Fibroblast of lung (primary cell): ENCODE measurements at regions not wholly inside any gene's neighbourhood (a gene's known extent, or its start where the extent isn't known, plus 50 kb on each side); places are given as distances from the start of the nearest gene placed in this dataset.

Experiments used
- DNase-seq, 2 donors: peaks; one replicate each; pipeline versions ENCODE4 v3.0.0 to v3.0.0-alpha.2; 2010; ENCODE audit warnings: low read depth in 2 of 2
- H2AFZ ChIP-seq: 2 replicates; pipeline ENCODE4 v1.5.1; 2012; ENCODE audit warnings: low read length, control low read depth, inconsistent platforms
- H3K27ac ChIP-seq: 2 replicates; pipeline ENCODE4 v1.5.1; 2011; ENCODE audit warnings: low read length, control low read depth; ENCODE audit not compliant: insufficient read depth
- H3K27me3 ChIP-seq: 2 replicates; pipeline ENCODE4 v1.5.1; 2011; ENCODE audit warnings: mild to moderate bottlenecking, low read length; ENCODE audit not compliant: control insufficient read depth, insufficient read depth
- H3K36me3 ChIP-seq: 2 replicates; pipeline ENCODE4 v1.5.1; 2011; ENCODE audit warnings: low read length; ENCODE audit not compliant: control insufficient read depth, insufficient read depth
- H3K4me1 ChIP-seq: 2 replicates; pipeline ENCODE4 v1.5.1; 2011; ENCODE audit warnings: low read length; ENCODE audit not compliant: control insufficient read depth, insufficient read depth; ENCODE audit errors: extremely low read depth
- H3K4me2 ChIP-seq: 2 replicates; pipeline ENCODE4 v1.5.1; 2011; ENCODE audit warnings: low read length, control low read depth; ENCODE audit not compliant: insufficient read depth; ENCODE audit errors: extremely low read depth
- H3K4me3 ChIP-seq, 4 experiments: fragments of 200-600 bp in 1 of 4; sonication (generic) in 1 of 4; replicated peaks in 1 of 4; 2 replicates each; pipeline ENCODE4 v1.5.1; 2011 to 2016; ENCODE audit warnings: low read length in 4 of 4, low read depth in 3 of 4, mild to moderate bottlenecking in 3 of 4, control low read depth in 2 of 4, inconsistent platforms in 1 of 4, mixed read lengths in 1 of 4; ENCODE audit not compliant: insufficient read depth in 1 of 4; ENCODE audit errors: control extremely low read depth in 1 of 4
- H3K79me2 ChIP-seq: 2 replicates; pipeline ENCODE4 v1.5.1; 2012; ENCODE audit warnings: mild to moderate bottlenecking, low read length, inconsistent platforms; ENCODE audit not compliant: control insufficient read depth, insufficient read depth
- H3K9ac ChIP-seq: 2 replicates; pipeline ENCODE4 v1.5.1; 2011; ENCODE audit warnings: mild to moderate bottlenecking, low read length, control low read depth; ENCODE audit not compliant: insufficient read depth
- H3K9me3 ChIP-seq: 2 replicates; pipeline ENCODE4 v1.5.1; 2012; ENCODE audit warnings: low read depth, low read length; ENCODE audit not compliant: control insufficient read depth, insufficient read depth
- H4K20me1 ChIP-seq: 2 replicates; pipeline ENCODE4 v1.5.1; 2011; ENCODE audit warnings: low read length; ENCODE audit not compliant: control insufficient read depth, insufficient read depth; ENCODE audit errors: extremely low read depth
- EZH2 ChIP-seq: IDR thresholded peaks from 2 replicates; pipeline ENCODE4 v1.5.1; 2012; ENCODE audit warnings: low read length, control low read depth, mild to moderate bottlenecking; ENCODE audit errors: missing control alignments
- TF ChIP-seq, protein P1 (sequence below), 2 donors: IDR thresholded peaks in 1 of 2; conservative IDR thresholded peaks in 1 of 2; 1 replicate in 1 of 2; 2 replicates in 1 of 2; pipeline ENCODE4 v1.5.1; 2011 to 2012; ENCODE audit warnings: low read length in 2 of 2, control low read depth in 1 of 2, inconsistent platforms in 1 of 2, low read depth in 1 of 2, mild to moderate bottlenecking in 1 of 2

DNA sequence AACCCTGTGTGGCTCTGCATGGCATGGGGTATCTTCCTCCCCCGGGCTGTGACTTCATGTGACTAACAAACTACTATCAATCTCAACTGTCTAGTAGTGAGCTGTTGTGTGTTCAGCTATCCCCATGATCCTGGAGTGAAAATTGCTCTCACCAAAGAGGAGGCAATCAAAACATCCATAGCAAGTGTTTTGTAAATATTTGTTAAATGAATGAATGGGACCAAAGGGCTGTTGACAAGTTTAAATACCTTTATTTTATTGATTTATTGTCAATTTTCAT, 138.1 kb upstream of the CPM start:
- H2AFZ ChIP-seq = no peak overlapping the region
- TF ChIP-seq, protein P1, sequence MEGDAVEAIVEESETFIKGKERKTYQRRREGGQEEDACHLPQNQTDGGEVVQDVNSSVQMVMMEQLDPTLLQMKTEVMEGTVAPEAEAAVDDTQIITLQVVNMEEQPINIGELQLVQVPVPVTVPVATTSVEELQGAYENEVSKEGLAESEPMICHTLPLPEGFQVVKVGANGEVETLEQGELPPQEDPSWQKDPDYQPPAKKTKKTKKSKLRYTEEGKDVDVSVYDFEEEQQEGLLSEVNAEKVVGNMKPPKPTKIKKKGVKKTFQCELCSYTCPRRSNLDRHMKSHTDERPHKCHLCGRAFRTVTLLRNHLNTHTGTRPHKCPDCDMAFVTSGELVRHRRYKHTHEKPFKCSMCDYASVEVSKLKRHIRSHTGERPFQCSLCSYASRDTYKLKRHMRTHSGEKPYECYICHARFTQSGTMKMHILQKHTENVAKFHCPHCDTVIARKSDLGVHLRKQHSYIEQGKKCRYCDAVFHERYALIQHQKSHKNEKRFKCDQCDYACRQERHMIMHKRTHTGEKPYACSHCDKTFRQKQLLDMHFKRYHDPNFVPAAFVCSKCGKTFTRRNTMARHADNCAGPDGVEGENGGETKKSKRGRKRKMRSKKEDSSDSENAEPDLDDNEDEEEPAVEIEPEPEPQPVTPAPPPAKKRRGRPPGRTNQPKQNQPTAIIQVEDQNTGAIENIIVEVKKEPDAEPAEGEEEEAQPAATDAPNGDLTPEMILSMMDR (conservative IDR thresholded peaks at IDR 0.05 in 1 of 2, IDR thresholded peaks at IDR 0.05 in 1 of 2; ENCODE audit: low read depth in 1 of 2, low read length in 2 of 2) = no peak
- no peak for TF ChIP-seq EZH2

DNA sequence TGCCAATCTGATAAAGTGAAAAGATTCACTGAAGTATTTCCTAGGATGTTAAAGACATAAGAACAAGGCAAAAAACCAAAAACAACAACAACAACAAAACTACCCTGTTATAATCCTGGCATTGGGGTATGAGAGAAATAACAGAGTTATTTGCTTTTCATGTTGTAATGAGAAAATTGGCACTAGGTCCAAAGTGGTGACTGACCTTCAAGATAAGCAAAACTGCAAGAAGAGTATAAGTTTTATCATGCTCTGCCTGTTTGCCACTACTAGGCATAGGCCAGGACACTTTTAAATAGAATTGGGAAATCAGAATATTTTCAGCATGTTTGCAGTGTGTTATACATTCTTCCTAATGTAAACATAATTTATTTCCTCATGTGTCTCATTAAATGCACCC, 140.1 kb upstream of the CPM start:
- no peaks in the 10 kb centered on the region for H3K4me1 ChIP-seq
- H3K9me3 ChIP-seq = no peaks in the 10 kb centered on the region
- H3K27ac ChIP-seq = no peak overlapping the region
- H2AFZ ChIP-seq = no peak overlapping the region
- H3K79me2 ChIP-seq = no peaks in the 10 kb centered on the region
- TF ChIP-seq, protein P1 (conservative IDR thresholded peaks at IDR 0.05 in 1 of 2, IDR thresholded peaks at IDR 0.05 in 1 of 2; ENCODE audit: low read depth in 1 of 2, low read length in 2 of 2) = no peak
- no peak for TF ChIP-seq EZH2
- H3K36me3 ChIP-seq = no peaks in the 10 kb centered on the region
- no peaks in the 10 kb centered on the region for H3K27me3 ChIP-seq
- H3K9ac ChIP-seq = no peak overlapping the region
- H3K4me2 ChIP-seq = no peak overlapping the region
- H4K20me1 ChIP-seq = no peaks in the 10 kb centered on the region
- H3K4me3 ChIP-seq = no peak overlapping the region
- no peak for DNase-seq

More for the DNA sequence above, 138.1 kb upstream of the CPM start:
- no peaks in the 10 kb centered on the region for H3K36me3 ChIP-seq
- no peaks in the 10 kb centered on the region for H3K4me1 ChIP-seq
- no peak overlapping the region for H3K27ac ChIP-seq
- H4K20me1 ChIP-seq = no peaks in the 10 kb centered on the region
- no peaks in the 10 kb centered on the region for H3K9me3 ChIP-seq
- H3K79me2 ChIP-seq = no peaks in the 10 kb centered on the region
- no peaks in the 10 kb centered on the region for H3K27me3 ChIP-seq
- no peak overlapping the region for H3K9ac ChIP-seq
- H3K4me3 ChIP-seq = no peak overlapping the region
- no peak for DNase-seq
- H3K4me2 ChIP-seq = no peak overlapping the region

DNA sequence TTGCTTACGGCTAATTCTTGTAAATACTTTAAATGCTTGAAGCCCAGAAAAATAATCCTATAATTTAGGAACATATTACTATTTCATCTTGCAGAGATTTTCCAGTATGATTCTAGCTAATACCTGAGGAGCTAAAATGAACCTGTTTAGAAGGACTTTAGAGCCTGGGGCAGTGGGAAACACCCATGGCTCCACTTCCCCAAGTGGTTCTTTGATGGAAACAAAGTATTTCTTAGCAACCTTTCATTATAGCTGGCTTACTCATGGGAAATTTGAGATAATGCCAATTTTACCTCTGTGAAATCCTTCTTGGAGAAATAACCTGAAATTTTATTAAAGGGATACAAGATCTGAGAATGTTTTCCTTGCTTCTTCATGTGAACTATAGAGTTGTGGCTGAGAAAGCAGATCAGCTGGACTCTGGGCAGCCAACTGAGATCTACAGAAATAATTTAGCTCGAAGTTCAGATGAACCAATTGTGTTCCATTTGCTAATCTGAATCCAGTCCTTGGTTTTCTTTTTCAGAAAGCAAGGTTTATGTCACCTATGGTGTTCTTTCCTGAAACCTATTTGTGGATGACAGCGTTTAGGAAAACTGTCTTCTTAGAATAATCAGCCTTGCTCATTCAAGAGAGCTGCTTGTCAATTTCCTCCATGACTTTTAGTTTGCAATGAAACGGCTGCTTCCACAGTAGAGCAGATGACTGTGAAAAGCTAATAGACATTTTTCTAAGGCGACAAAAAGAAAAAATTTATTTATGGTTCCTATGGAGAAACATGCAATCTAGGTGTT, 141.8 kb upstream of the CPM start:
- H4K20me1 ChIP-seq = no peaks in the 10 kb centered on the region
- H3K9ac ChIP-seq = no peak overlapping the region
- no peak for DNase-seq
- H2AFZ ChIP-seq = no peak overlapping the region
- H3K4me3 ChIP-seq = no peak overlapping the region
- TF ChIP-seq, protein P1 (conservative IDR thresholded peaks at IDR 0.05 in 1 of 2, IDR thresholded peaks at IDR 0.05 in 1 of 2; ENCODE audit: low read depth in 1 of 2, low read length in 2 of 2) = no peak
- TF ChIP-seq EZH2 = no peak
- no peaks in the 10 kb centered on the region for H3K4me1 ChIP-seq
- H3K79me2 ChIP-seq = no peaks in the 10 kb centered on the region
- H3K27me3 ChIP-seq = no peaks in the 10 kb centered on the region
- H3K36me3 ChIP-seq = no peaks in the 10 kb centered on the region
- no peaks in the 10 kb centered on the region for H3K9me3 ChIP-seq
- H3K27ac ChIP-seq = no peak overlapping the region
- H3K4me2 ChIP-seq = no peak overlapping the region
